CD1c-positive myeloid dendritic cell (primary cell): ENCODE measurements at regions not wholly inside any gene's neighbourhood (a gene's known extent, or its start where the extent isn't known, plus 50 kb on each side); places are given as distances from the start of the nearest gene placed in this dataset.
"Not testable (repeated sequence)": the region's sequence is repeated elsewhere in the genome, so short reads cannot be mapped to it uniquely, and the experiment has no call there.

ENCODE experiments used
- DNase-seq: peaks from one replicate; pipeline ENCODE4 v3.0.0-alpha.2; 2016; ENCODE audit errors: extremely low spot score

- DNase-seq = not testable (repeated sequence)
Observed at GRCh38 chr9:7626571-7627029, 173.0 kb downstream of the DMAC1 start.

DNA sequence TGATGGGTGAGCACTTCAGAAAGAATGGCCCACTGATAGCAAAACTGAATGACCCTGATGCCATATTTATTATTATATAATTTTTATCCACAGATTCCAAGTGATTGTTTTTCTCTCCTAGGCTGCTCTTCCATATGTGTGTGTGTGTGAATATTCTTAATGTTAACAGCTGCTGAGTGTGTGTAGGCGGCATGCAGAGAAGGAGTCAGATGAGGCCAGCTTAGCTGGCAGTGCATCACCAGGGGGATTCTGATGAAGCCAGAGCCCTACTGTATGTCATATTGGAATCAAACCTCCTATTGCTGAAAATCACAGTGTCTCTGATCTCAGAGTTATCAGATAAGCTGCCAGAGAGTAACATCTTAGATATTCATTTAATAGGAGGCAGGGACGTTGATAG, 177.1 kb downstream of the DMAC1 start:
- no peak for DNase-seq

DNA sequence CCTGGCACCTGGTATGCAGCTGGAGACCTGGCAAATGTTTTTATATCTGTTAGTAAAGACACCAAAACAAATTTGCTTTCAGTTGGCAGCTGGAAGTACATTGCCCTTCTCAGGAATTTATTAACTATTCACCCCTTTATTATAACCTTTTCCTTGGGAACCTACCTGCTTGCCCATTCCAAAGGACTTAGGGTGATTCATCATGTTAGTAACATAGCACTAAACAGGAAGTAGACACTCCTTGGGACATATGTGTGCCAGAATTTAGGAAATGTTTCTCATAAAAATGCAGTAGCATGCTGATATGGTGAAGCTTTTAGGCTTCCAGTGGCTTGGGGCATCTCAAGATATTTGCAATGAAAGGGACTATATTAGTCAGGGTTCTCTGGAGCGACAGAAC, 184.2 kb downstream of the DMAC1 start:
- no peak for DNase-seq

DNA sequence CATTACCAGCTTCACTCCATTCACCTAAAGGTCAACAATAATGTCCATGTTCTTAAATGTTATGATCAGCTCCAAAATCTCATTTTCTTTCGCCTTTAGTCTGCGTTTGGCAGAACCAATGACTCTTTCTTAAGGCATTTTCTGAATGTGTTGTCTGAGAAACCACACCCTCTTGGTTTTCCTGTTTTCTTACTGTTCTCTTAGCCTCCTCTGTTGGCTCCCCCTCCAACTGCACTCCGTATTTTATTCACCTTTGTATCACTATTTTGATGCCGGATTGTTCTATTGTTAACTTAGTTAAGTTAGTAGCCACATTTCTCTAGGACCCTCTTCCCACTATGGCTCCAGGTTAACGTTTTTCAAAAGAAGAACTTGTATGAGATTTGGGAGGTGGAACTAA, 185.6 kb downstream of the DMAC1 start:
- DNase-seq = no peak

DNA sequence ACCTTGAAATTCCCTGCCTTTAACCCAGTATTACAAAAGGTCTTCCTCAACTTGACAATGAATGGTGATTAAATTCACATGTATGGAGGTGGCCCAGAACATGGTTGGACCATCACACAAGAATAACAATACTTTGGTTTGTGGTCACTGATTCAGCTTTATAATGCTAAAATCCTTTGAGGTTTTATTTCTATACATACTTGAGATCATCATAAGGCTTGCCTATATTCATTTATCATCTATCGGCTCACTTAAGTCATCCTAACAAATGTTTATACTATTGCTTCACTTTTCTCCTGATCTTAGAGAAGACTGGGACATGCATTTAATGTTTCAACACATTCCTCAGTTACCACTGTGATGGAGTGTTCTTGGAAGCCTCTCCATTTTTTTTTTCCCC, 191.3 kb downstream of the DMAC1 start:
- DNase-seq = no peak

GRCh38 chr9:7607421-7607820, 192.2 kb downstream of the DMAC1 start:
- no peak for DNase-seq

DNA sequence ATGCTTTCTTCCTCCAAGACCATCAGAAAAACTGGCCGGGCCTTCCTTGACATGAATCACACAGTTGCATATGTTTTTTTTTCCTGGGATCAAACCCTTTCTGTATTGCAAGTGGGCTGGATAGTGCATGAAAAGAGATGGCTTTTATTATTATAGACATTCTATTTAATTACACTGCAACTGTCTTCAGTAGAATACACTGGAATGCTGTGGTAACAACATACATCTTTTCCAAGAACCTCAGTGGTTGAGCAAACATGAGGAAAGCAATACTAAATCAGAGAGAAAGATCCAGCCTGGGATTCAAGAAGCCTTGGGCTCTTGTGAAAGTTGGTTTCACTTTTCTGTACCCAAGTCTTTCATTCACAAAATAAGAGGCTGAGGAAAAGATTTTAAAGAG, 193.0 kb downstream of the DMAC1 start:
- no peak for DNase-seq

DNA sequence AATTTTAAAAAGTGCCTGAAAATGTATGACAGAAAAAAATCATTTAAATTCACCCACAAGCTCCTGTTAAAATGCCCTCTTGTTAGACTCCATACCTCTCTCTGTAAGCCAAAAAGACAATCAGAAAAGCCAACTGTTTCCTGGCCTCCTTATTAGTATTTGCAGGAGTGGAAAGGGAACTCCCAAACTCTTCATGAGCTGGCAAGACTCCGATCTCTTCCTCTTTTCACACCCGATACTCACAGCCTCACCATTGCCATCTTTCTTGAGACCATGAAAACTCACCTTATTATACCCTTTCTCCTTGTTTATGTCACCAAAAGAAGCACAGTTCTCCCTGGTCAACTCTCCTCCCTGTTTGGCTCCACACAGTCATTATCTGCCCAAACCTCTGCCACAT, 197.8 kb downstream of the DMAC1 start:
- DNase-seq = no peak

GRCh38 chr9:7597716-7598115, 201.9 kb downstream of the DMAC1 start:
- no peak for DNase-seq

- no peak for DNase-seq
Observed at GRCh38 chr9:7592321-7593316, 207.0 kb downstream of the DMAC1 start.

GRCh38 chr9:7591501-7591900, 208.1 kb downstream of the DMAC1 start:
- DNase-seq = no peak

DNA sequence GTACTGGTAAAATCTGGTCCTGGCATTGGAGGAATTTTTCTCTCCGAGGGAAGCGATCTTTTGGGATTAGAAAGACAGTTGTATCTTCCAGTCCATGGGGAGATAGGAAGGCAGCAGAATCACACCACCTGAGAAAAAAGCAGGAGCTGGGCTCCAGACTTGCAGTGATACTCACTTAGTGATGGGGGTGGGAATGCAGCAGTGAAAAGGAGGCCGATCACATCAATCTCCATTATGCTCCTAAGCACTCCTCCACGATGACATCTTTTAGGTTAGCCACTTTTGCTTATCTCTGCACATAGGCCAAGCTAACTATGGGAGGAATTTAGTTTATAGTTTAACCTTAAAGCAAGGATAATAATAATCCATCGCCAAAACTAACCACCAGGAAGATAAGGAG, 219.0 kb downstream of the DMAC1 start:
- no peak for DNase-seq

DNA sequence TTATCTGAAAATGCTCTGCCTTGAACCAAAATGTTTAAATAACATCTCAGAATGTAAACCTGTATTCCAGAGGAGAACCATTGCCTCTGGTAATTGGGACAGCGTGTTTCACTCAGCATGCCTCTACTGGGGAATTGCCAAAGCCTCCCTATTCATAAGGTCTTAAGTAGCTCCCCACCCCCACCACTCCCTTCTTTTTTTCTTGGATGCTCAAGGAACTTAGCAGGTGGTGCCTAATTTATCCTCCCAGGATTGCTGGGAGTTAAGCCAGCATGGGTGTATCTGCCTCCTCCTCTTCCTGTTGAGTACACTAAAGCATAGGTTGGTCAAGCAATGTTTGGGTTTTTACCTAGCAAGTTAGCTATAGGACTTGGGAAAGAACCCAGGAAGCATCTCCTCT, 220.2 kb downstream of the DMAC1 start:
- DNase-seq = no peak

GRCh38 chr9:7578951-7579350, 220.6 kb downstream of the DMAC1 start:
- DNase-seq = no peak

DNA sequence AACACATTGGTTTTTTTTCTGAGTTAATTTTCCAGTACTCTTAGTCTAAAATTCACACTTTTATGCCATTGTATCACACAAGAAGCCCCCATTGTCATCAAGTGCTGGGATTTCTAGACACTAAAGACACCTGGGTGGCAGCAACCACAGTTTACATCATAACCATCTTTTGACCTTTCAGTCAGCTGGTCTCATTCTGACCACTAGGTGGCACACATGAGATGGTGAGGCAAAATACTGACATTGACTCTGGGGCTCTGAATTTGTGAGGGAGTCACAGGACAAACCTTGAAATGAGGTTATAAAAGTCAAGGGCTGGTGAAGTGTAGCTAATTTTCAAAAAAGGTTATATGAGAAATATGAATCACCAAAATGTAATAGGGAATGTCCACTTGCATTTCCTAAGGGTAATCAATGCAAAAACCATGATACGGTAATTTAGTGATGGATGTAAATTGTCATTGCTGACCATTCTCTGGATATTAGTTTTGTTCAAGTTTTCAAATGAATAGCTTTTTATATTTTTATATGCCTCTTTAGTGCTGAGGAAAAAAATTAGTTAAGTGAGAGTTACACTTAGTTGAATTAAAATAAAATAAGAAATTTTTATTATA, 229.4 kb downstream of the DMAC1 start:
- peak; percentile 61 for DNase-seq

DNA sequence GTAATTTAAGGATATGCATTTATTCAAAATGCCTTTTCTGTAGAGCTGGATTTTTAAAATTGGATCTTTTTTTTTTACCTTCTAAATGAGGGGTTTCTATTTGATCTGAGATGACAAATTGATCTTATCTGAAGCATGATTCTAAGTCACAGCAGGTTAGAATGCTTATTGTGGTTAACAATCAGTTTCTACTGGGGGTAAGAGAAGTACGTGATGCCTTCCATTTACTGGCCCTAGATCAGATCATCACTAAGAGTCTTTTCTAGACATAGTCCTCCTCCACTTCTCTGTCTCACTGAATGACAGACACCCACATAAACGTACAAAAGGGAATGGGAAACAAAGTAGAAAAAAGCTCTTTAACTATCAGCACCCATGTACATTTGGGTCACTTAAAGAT, 231.9 kb downstream of the DMAC1 start:
- DNase-seq = no peak

- DNase-seq = no peak
Observed at GRCh38 chr9:7561527-7562080, 238.0 kb downstream of the DMAC1 start.

DNA sequence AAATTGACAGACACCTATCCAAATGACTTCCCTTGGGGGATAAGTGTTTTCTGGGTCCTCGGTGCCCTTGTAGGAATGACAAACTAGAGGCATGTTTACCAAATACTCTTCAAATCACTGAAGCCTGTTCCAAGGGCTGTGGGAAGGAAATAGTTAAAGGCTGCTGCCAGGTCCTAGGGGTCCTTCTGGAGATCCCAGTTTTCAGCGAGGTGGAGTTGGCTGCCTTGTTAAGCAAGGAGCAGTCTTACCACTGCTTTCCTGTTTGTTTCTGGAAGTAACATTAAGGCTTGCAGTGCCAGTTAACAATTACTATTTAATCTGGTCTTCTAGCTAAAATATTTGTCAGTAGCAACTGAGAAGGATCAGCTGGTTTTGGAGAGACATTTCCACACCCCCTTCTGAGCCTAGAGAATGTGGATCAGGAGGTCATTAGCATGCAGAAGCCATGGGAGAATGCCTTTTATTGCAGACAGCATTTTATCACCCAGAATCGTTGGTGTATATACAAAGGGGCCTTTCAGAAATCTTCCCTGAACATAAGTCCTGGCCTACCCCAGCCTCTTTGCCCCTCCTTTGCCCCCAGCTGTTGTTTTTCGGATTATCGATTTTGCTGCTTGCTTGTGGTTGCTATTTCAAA, 238.8 kb downstream of the DMAC1 start:
- no peak for DNase-seq

GRCh38 chr9:7554699-7555098, 244.9 kb downstream of the DMAC1 start:
- DNase-seq = no peak

GRCh38 chr9:7552706-7553105, 246.9 kb downstream of the DMAC1 start:
- DNase-seq = not testable (repeated sequence)

GRCh38 chr9:7549249-7549648, 250.3 kb downstream of the DMAC1 start:
- no peak for DNase-seq

DNA sequence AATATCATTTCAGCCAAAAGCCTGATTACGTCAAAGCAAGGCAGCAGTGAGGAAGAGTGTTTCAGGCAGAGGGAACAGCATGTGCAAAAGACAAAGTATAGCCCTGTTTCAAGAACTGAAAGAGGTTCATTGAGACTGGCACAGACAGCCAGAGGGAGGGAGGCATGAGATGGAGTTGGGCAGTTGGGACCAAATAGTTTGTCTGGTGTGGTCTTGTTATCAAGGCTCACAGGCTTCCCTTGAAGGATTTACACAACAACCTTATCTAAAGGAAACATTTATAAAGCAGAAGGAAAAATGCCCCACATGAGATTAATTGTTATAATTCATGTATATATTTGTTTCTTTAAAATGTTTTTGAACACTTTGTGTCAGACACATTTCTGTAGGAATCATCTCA, 253.3 kb downstream of the DMAC1 start:
- DNase-seq = no peak
